Fibroblast of the aortic adventitia (primary cell): ENCODE measurements at regions not wholly inside any gene's neighbourhood (a gene's known extent, or its start where the extent isn't known, plus 50 kb on each side); places are given as distances from the start of the nearest gene placed in this dataset.

Experiments used
- DNase-seq: peaks from one replicate; pipeline ENCODE4 v3.0.0-alpha.2; 2010; ENCODE audit warnings: low read depth
- H3K4me3 ChIP-seq: 2 replicates; pipeline ENCODE4 v1.5.1; 2011; ENCODE audit warnings: low read depth, mild to moderate bottlenecking, control low read depth, low read length, moderate library complexity
- CTCF ChIP-seq: IDR thresholded peaks from 2 replicates; pipeline ENCODE4 v1.5.1; 2011; ENCODE audit warnings: mild to moderate bottlenecking, low read length, control low read depth, inconsistent platforms; ENCODE audit not compliant: insufficient read depth

- DNase-seq, result no peak
- no peak for TF ChIP-seq CTCF
- H3K4me3 ChIP-seq, result no peak overlapping the region
Measured at GRCh38 chr6:98716341-98716740, 118.0 kb upstream of the POU3F2 start.

DNA sequence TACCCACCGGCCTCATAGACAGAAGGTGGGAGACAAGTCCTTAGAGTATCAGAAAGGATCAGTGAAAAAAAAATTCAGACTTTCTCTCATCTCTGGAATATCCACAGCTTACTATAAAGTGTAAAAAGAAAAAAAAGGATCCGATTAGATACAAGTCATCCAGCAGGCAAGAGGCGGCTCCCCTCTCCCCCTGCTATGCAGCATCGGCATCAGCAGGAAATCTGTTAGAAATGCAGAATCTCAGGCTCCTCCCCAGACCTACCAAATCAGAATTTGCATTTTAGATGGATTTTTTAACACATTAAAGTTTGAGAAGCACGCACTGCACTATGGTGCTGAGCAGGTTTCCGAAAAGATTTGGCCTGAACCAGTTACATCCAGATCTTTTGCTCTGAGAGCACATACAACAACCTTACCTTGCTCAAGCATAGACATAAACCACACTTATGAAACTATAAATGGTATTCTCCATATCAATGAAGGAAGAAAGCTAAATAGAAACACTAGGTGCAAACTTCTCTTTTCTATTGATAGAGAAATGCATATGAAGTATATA lies 117.0 kb upstream of the POU3F2 start:
- H3K4me3 ChIP-seq, result no peak overlapping the region
- no peak for DNase-seq
- no peak for TF ChIP-seq CTCF

- no peak overlapping the region for H3K4me3 ChIP-seq
- TF ChIP-seq CTCF, result no peak
- no peak for DNase-seq
Measured at GRCh38 chr6:98717988-98718387, 116.4 kb upstream of the POU3F2 start.

- DNase-seq, result no peak
- no peak for TF ChIP-seq CTCF
- no peak overlapping the region for H3K4me3 ChIP-seq
Measured at GRCh38 chr6:98724537-98724936, 109.8 kb upstream of the POU3F2 start.

- TF ChIP-seq CTCF, result no peak
- H3K4me3 ChIP-seq, result no peak overlapping the region
- DNase-seq, result no peak
Measured at GRCh38 chr6:98747273-98747672, 87.1 kb upstream of the POU3F2 start.

DNA sequence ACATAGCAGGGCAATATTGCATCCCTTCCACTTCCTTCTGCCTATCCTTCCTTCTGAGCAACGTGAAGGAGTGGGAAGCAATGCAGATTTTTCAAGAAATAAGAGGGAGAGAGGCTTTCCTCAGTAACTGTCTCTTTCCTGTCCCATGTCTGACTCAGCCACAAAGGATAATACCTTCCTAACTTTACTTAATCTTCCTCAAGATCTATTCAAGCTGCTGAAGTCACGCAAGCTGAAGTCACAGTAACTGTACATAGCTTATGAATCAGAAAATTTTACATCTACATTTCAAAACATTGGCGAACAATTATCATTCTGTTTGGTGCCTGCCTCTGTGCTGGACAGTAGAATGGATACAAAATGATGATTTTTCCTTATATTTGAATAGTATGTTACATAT lies 86.4 kb upstream of the POU3F2 start:
- no peak for DNase-seq
- no peak for TF ChIP-seq CTCF

DNA sequence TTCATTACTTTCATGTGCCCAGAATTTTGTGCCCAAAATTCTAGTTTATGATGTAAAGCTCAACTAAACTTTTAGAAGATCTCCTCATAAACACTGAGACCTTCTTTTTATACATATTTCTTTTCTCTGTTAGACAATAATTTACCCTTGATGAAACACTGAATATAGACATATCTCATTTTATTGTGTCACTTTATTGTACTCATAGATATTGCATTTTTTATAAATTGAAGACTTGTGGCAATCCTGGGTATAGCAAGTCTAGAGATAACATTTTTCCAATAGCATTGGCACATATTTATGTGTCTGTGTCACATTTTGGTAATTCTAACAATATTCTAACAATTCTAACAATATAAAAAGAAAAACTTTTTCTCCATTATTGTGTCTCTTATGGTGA lies 74.9 kb upstream of the POU3F2 start:
- TF ChIP-seq CTCF, result no peak
- DNase-seq, result no peak
- no peak overlapping the region for H3K4me3 ChIP-seq

More for the DNA sequence above, 86.4 kb upstream of the POU3F2 start:
- no peak overlapping the region for H3K4me3 ChIP-seq
